HEK293 (cell line): ENCODE measurements at regions not wholly inside any gene's neighbourhood (a gene's known extent, or its start where the extent isn't known, plus 50 kb on each side); places are given as distances from the start of the nearest gene placed in this dataset.

ENCODE experiments used
- CTCF ChIA-PET: fragments of 350-600 bp; formaldehyde crosslinking; extraction: SDS; loops from one replicate; lab custom pipeline; 2021; ENCODE audit warnings: antibody characterized with exemption; lab: Yijun Ruan, JAX
- POLR2A ChIA-PET: fragments of 300-600 bp; formaldehyde crosslinking; extraction: SDS; loops from one replicate; lab custom pipeline; 2020; ENCODE audit warnings: antibody characterized with exemption, inconsistent platforms; lab: Yijun Ruan, JAX
- H3K27ac ChIP-seq: fragments of 200-500 bp; sonication (Bioruptor generic); 2 replicates; pipeline ENCODE4 v1.5.1; 2014; ENCODE audit warnings: low read depth, low read length, control low read depth, inconsistent platforms; ENCODE audit errors: extremely low read depth
- H3K36me3 ChIP-seq, 2 experiments: fragments of 200-500 bp in 1 of 2; sonication (Bioruptor generic) in 1 of 2; 1 replicate in 1 of 2; 2 replicates in 1 of 2; pipeline ENCODE4 v1.5.1; 2014 to 2017; ENCODE audit warnings: inconsistent platforms in 2 of 2, low read length in 2 of 2; ENCODE audit not compliant: control insufficient read depth in 2 of 2, insufficient read depth in 1 of 2
- H3K4me1 ChIP-seq: fragments of 200-500 bp; sonication (Bioruptor generic); 2 replicates; pipeline ENCODE4 v1.5.1; 2014; ENCODE audit warnings: mild to moderate bottlenecking, low read length, inconsistent platforms; ENCODE audit not compliant: control insufficient read depth, insufficient read depth
- H3K4me3 ChIP-seq: 2 replicates; pipeline ENCODE4 v1.5.1; 2011; ENCODE audit warnings: low read depth, mild to moderate bottlenecking, control low read depth, low read length, moderate library complexity
- H3K9me3 ChIP-seq: fragments of 200-500 bp; sonication (Bioruptor generic); 2 replicates; pipeline ENCODE4 v1.5.1; 2014; ENCODE audit warnings: low read depth, low read length, inconsistent platforms; ENCODE audit not compliant: control insufficient read depth, insufficient read depth
- GLI4 ChIP-seq: fragments of 450-650 bp; formaldehyde crosslinking; IDR thresholded peaks from 2 replicates; pipeline ENCODE4 v1.5.1; 2016; ENCODE audit warnings: missing biosample characterization, missing genetic modification characterization
- GLIS2 ChIP-seq: fragments of 450-650 bp; formaldehyde crosslinking; IDR thresholded peaks from 2 replicates; pipeline ENCODE4 v1.5.1; 2016; ENCODE audit warnings: missing biosample characterization, missing genetic modification characterization
- KLF10 ChIP-seq: fragments of 450-650 bp; IDR thresholded peaks from 2 replicates; pipeline ENCODE4 v1.5.1; 2018; ENCODE audit warnings: missing biosample characterization, mild to moderate bottlenecking, missing genetic modification characterization
- MYNN ChIP-seq: fragments of 450-650 bp; formaldehyde crosslinking; IDR thresholded peaks from 2 replicates; pipeline ENCODE4 v1.5.1; 2016; ENCODE audit warnings: missing biosample characterization, missing genetic modification characterization, borderline replicate concordance
- SCRT2 ChIP-seq: fragments of 450-650 bp; formaldehyde crosslinking; IDR thresholded peaks from 2 replicates; pipeline ENCODE4 v1.5.1; 2016; ENCODE audit warnings: missing biosample characterization, missing genetic modification characterization
- ZEB2 ChIP-seq: fragments of 450-650 bp; formaldehyde crosslinking; IDR thresholded peaks from 2 replicates; pipeline ENCODE4 v1.5.1; 2016; ENCODE audit warnings: missing biosample characterization, missing genetic modification characterization
- ZNF114 ChIP-seq: fragments of 450-650 bp; formaldehyde crosslinking; IDR thresholded peaks from 2 replicates; pipeline ENCODE4 v1.5.0; 2017; ENCODE audit warnings: missing biosample characterization, missing genetic modification characterization
- ZNF132 ChIP-seq: fragments of 450-650 bp; formaldehyde crosslinking; IDR thresholded peaks from 2 replicates; pipeline ENCODE4 v1.5.1; 2017; ENCODE audit warnings: missing biosample characterization, missing genetic modification characterization, borderline replicate concordance
- ZNF174 ChIP-seq: fragments of 450-650 bp; formaldehyde crosslinking; IDR thresholded peaks from 2 replicates; pipeline ENCODE4 v1.5.0; 2017; ENCODE audit warnings: missing biosample characterization, mild to moderate bottlenecking, missing genetic modification characterization
- ZNF248 ChIP-seq: fragments of 450-650 bp; formaldehyde crosslinking; IDR thresholded peaks from 2 replicates; pipeline ENCODE4 v1.5.1; 2017; ENCODE audit warnings: missing biosample characterization, missing genetic modification characterization
- ZNF280D ChIP-seq: fragments of 450-650 bp; formaldehyde crosslinking; IDR thresholded peaks from 2 replicates; pipeline ENCODE4 v1.5.1; 2016; ENCODE audit warnings: missing biosample characterization, missing genetic modification characterization
- ZNF426 ChIP-seq: fragments of 450-650 bp; formaldehyde crosslinking; IDR thresholded peaks from 2 replicates; pipeline ENCODE4 v1.5.1; 2017; ENCODE audit warnings: missing biosample characterization, missing genetic modification characterization, mild to moderate bottlenecking, inconsistent platforms, moderate library complexity
- ZNF433 ChIP-seq: fragments of 450-650 bp; formaldehyde crosslinking; IDR thresholded peaks from 2 replicates; pipeline ENCODE4 v1.5.1; 2016; ENCODE audit warnings: missing biosample characterization, missing genetic modification characterization, low read depth
- ZNF48 ChIP-seq: fragments of 450-650 bp; formaldehyde crosslinking; IDR thresholded peaks from 2 replicates; pipeline ENCODE4 v1.5.1; 2016; ENCODE audit warnings: missing biosample characterization, missing genetic modification characterization
- ZNF501 ChIP-seq: fragments of 450-650 bp; formaldehyde crosslinking; IDR thresholded peaks from 2 replicates; pipeline ENCODE4 v1.5.1; 2016; ENCODE audit warnings: missing biosample characterization, missing genetic modification characterization
- ZNF530 ChIP-seq: fragments of 450-650 bp; formaldehyde crosslinking; IDR thresholded peaks from 2 replicates; pipeline ENCODE4 v1.5.1; 2016; ENCODE audit warnings: low read depth, missing biosample characterization, missing genetic modification characterization
- ZNF596 ChIP-seq: fragments of 450-650 bp; IDR thresholded peaks from 2 replicates; pipeline ENCODE4 v1.5.0; 2018; ENCODE audit warnings: missing biosample characterization, mild to moderate bottlenecking, missing genetic modification characterization, moderate library complexity
- ZNF658 ChIP-seq: fragments of 450-650 bp; formaldehyde crosslinking; IDR thresholded peaks from 2 replicates; pipeline ENCODE4; 2016; ENCODE audit warnings: missing biosample characterization, missing genetic modification characterization
- ZNF692 ChIP-seq: fragments of 450-650 bp; formaldehyde crosslinking; IDR thresholded peaks from 2 replicates; pipeline ENCODE4 v1.5.1; 2016; ENCODE audit warnings: missing biosample characterization, missing genetic modification characterization
- ZNF701 ChIP-seq: fragments of 450-650 bp; formaldehyde crosslinking; IDR thresholded peaks from 2 replicates; pipeline ENCODE4 v1.5.1; 2016; ENCODE audit warnings: missing biosample characterization, missing genetic modification characterization
- ZNF830 ChIP-seq: fragments of 450-650 bp; IDR thresholded peaks from 2 replicates; pipeline ENCODE4 v1.5.0; 2018; ENCODE audit warnings: missing biosample characterization, missing genetic modification characterization, low read depth, mild to moderate bottlenecking, moderate library complexity
- ZSCAN23 ChIP-seq: fragments of 450-650 bp; formaldehyde crosslinking; IDR thresholded peaks from 2 replicates; pipeline ENCODE4 v1.5.1; 2016; ENCODE audit warnings: missing biosample characterization, missing genetic modification characterization
- ZSCAN5A ChIP-seq: fragments of 450-650 bp; formaldehyde crosslinking; IDR thresholded peaks from 2 replicates; pipeline ENCODE4 v1.5.1; 2016; ENCODE audit warnings: missing biosample characterization, missing genetic modification characterization

- no peak for TF ChIP-seq ZNF701
- TF ChIP-seq ZSCAN5A (tag by site-specific recombination), result no peak
- TF ChIP-seq ZNF248 (tag by site-specific recombination), result no peak
- TF ChIP-seq ZNF830 (tag by site-specific recombination), result no peak
- no peak for TF ChIP-seq ZNF692 (tag by site-specific recombination)
- no peak for TF ChIP-seq MYNN
These were observed 89.1 kb upstream of the RIOK3 start (continued) for GRCh38 chr18:23363865-23364570.

- Histone ChIP-seq H3K4me1 (no peaks in the 10 kb centered on the region), H3K36me3 (no peaks in the 10 kb centered on the region), H3K4me3 (no peak overlapping the region), H3K27ac (no peak overlapping the region), H3K9me3 (no peaks in the 10 kb centered on the region)
- POLR2A ChIA-PET, result no interaction called here
- CTCF ChIA-PET, result no interaction called here
- TF ChIP-seq GLI4 (tag by site-specific recombination) (no peak), SCRT2 (tag by site-specific recombination) (no peak), KLF10 (no peak)
These were observed 87.5 kb upstream of the RIOK3 start for GRCh38 chr18:23365602-23366001.

- CTCF ChIA-PET, result interaction anchor here (0.7 kb wide), 2 partner anchors 129 to 243 kb away, joined by 3 read pairs; no protein-coding TSS in a partner anchor
These were observed 83.8 kb upstream of the RIOK3 start for GRCh38 chr18:23369266-23369665.

More at GRCh38 chr18:23369266-23369665, 83.8 kb upstream of the RIOK3 start:
- Histone ChIP-seq H3K4me1 (no peaks in the 10 kb centered on the region), H3K9me3 (no peaks in the 10 kb centered on the region), H3K27ac (no peak overlapping the region), H3K36me3 (no peaks in the 10 kb centered on the region), H3K4me3 (no peak overlapping the region)
- TF ChIP-seq ZNF701, result no peak
- TF ChIP-seq ZEB2 (tag by site-specific recombination), result no peak
- no peak for TF ChIP-seq ZNF830 (tag by site-specific recombination)
- no peak for TF ChIP-seq ZNF658 (tag by site-specific recombination)
- TF ChIP-seq ZNF426 (tag by site-specific recombination), result no peak
- TF ChIP-seq ZNF433 (tag by site-specific recombination), result no peak
- TF ChIP-seq ZSCAN23, result no peak
- TF ChIP-seq ZNF530 (tag by site-specific recombination), result no peak
- TF ChIP-seq ZNF48 (tag by site-specific recombination), result no peak
- no peak for TF ChIP-seq ZNF174
- TF ChIP-seq GLIS2, result no peak
- no peak for TF ChIP-seq ZNF280D (tag by site-specific recombination)
- no peak for TF ChIP-seq ZNF596 (tag by site-specific recombination)
- no peak for TF ChIP-seq ZNF501 (tag by site-specific recombination)
- TF ChIP-seq ZNF132, result no peak
- no peak for TF ChIP-seq ZNF114
- POLR2A ChIA-PET, result no interaction called here
